Endothelial cell of umbilical vein (primary cell): ENCODE measurements at regions not wholly inside any gene's neighbourhood (a gene's known extent, or its start where the extent isn't known, plus 50 kb on each side); places are given as distances from the start of the nearest gene placed in this dataset.

Experiments used
- BruUV-seq: library from RNA; stranded (reverse); fragments of 400-500 nt; replicated peaks from 2 replicates; lab custom pipeline; 2021; lab: Mats Ljungman, UMichigan
- CTCF ChIA-PET: fragments of 300-600, 350-600 bp; sonication (Branson Sonifier 250); formaldehyde crosslinking; loops from one replicate; lab custom pipeline; 2021; ENCODE audit warnings: antibody characterized with exemption, inconsistent platforms; lab: Charles Lee
- POLR2A ChIA-PET: fragments of 300-600, 350-600 bp; sonication (Branson Sonifier 250); formaldehyde crosslinking; loops from one replicate; lab custom pipeline; 2021; ENCODE audit warnings: antibody characterized with exemption, inconsistent platforms; lab: Charles Lee
- DNase-seq: peaks from one replicate; pipeline ENCODE4 v3.0.0-alpha.2; 2011; ENCODE audit warnings: low read depth, low spot score
- FAIRE-seq: peaks from 2 replicates; lab custom pipeline; 2011; peaks lifted over from hg19 to GRCh38; lab: Jason Lieb, UNC
- H2AFZ ChIP-seq: 2 replicates; pipeline ENCODE4 v1.6.0; 2012; ENCODE audit warnings: low read depth, low read length, control low read depth, inconsistent platforms
- H3K27ac ChIP-seq: 2 replicates; pipeline ENCODE4 v1.5.1; 2011; ENCODE audit warnings: low read depth, mild to moderate bottlenecking, control low read depth, low read length, moderate library complexity; ENCODE audit not compliant: insufficient read depth
- H3K27me3 ChIP-seq, 2 experiments: 2 replicates each; pipeline versions ENCODE4 v1.6.0 to v1.6.1; 2011; ENCODE audit warnings: low read length in 2 of 2, mixed read lengths in 1 of 2; ENCODE audit not compliant: control insufficient read depth in 2 of 2, insufficient read depth in 2 of 2
- H3K36me3 ChIP-seq, 2 experiments: 2 replicates in 1 of 2; 3 replicates in 1 of 2; pipeline ENCODE4 v1.5.1; 2011; ENCODE audit warnings: low read length in 2 of 2, mild to moderate bottlenecking in 1 of 2, moderate library complexity in 1 of 2; ENCODE audit not compliant: control insufficient read depth in 2 of 2, insufficient read depth in 2 of 2; ENCODE audit errors: extremely low read depth in 1 of 2
- H3K4me1 ChIP-seq: 3 replicates; pipeline ENCODE4 v1.5.1; 2011; ENCODE audit warnings: mild to moderate bottlenecking, low read length; ENCODE audit not compliant: control insufficient read depth, insufficient read depth; ENCODE audit errors: extremely low read depth
- H3K4me2 ChIP-seq: 2 replicates; pipeline ENCODE4 v1.6.1; 2011; ENCODE audit warnings: low read length, control low read depth, mixed read lengths; ENCODE audit not compliant: insufficient read depth
- H3K4me3 ChIP-seq, 3 experiments: fragments of 200-600 bp in 1 of 3; sonication (generic), shearing (Covaris generic) in 1 of 3; replicated peaks in 1 of 3; 2 replicates each; pipeline ENCODE4 v1.5.1; 2011 to 2016; ENCODE audit warnings: control low read depth in 3 of 3, low read length in 3 of 3, mild to moderate bottlenecking in 2 of 3, inconsistent platforms in 1 of 3, low read depth in 1 of 3, moderate library complexity in 1 of 3; ENCODE audit not compliant: insufficient read depth in 1 of 3
- H3K79me2 ChIP-seq: 2 replicates; pipeline ENCODE4 v1.6.0; 2012; ENCODE audit warnings: low read length, inconsistent platforms; ENCODE audit not compliant: control insufficient read depth, insufficient read depth
- H3K9ac ChIP-seq: replicated peaks from 2 replicates; pipeline ENCODE3; 2011; ENCODE audit warnings: low read length, control low read depth; ENCODE audit not compliant: insufficient read depth; ENCODE audit errors: extremely low read depth
- H3K9me1 ChIP-seq: replicated peaks from 3 replicates; pipeline ENCODE4 v1.6.0; 2011; ENCODE audit warnings: mild to moderate bottlenecking, low read length; ENCODE audit not compliant: control insufficient read depth, insufficient read depth; ENCODE audit errors: extremely low read depth
- H3K9me3 ChIP-seq: replicated peaks from 2 replicates; pipeline ENCODE4 v1.5.1; 2012; ENCODE audit warnings: low read length, inconsistent platforms; ENCODE audit not compliant: control insufficient read depth, insufficient read depth
- H4K20me1 ChIP-seq: replicated peaks from 2 replicates; pipeline ENCODE3; 2011; ENCODE audit warnings: mild to moderate bottlenecking, low read length; ENCODE audit not compliant: control insufficient read depth, insufficient read depth; ENCODE audit errors: extremely low read depth
- CTCF ChIP-seq, 2 donors: IDR thresholded peaks; 1 replicate in 1 of 2; 2 replicates in 1 of 2; pipeline ENCODE4 v1.5.1; 2011; ENCODE audit warnings: low read length in 2 of 2, mild to moderate bottlenecking in 2 of 2, moderate library complexity in 2 of 2, control low read depth in 1 of 2, inconsistent platforms in 1 of 2, low read depth in 1 of 2; ENCODE audit not compliant: insufficient read depth in 1 of 2; ENCODE audit errors: extremely low read depth in 1 of 2
- EZH2 ChIP-seq: IDR thresholded peaks from 2 replicates; pipeline ENCODE4 v1.6.1; 2012; ENCODE audit warnings: borderline replicate concordance, low read depth, mild to moderate bottlenecking, moderate library complexity, low read length, inconsistent platforms; ENCODE audit not compliant: severe bottlenecking
- FOS ChIP-seq: IDR thresholded peaks from 2 replicates; pipeline ENCODE4 v1.6.1; 2011; ENCODE audit warnings: mild to moderate bottlenecking, low read length, moderate library complexity, borderline replicate concordance; ENCODE audit not compliant: insufficient read depth
- GATA2 ChIP-seq: IDR thresholded peaks from 2 replicates; pipeline ENCODE4 v1.7.0; 2011; ENCODE audit warnings: low read depth, mild to moderate bottlenecking, moderate library complexity, mixed read lengths, low read length; ENCODE audit not compliant: insufficient read length, insufficient read depth
- JUN ChIP-seq: IDR thresholded peaks from 2 replicates; pipeline ENCODE4 v1.6.1; 2011; ENCODE audit warnings: borderline replicate concordance, low read depth; ENCODE audit not compliant: insufficient read length, insufficient read depth
- MAX ChIP-seq: IDR thresholded peaks from 2 replicates; pipeline ENCODE4 v1.6.1; 2011; ENCODE audit not compliant: insufficient read depth, insufficient read length
- MYC ChIP-seq: IDR thresholded peaks from one replicate; pipeline ENCODE4 v1.6.1; 2011; ENCODE audit warnings: mild to moderate bottlenecking, low read depth, low read length
- POLR2A ChIP-seq: IDR thresholded peaks from 2 replicates; pipeline ENCODE4 v1.6.1; 2012; ENCODE audit warnings: low read depth, mild to moderate bottlenecking, control low read depth, low read length
- POLR2AphosphoS5 ChIP-seq: IDR thresholded peaks from 2 replicates; pipeline ENCODE4 v1.6.1; 2012; ENCODE audit warnings: low read depth, mild to moderate bottlenecking, control low read depth, low read length, moderate library complexity; ENCODE audit not compliant: insufficient read depth
- dilution Hi-C: fragments of 300-500 bp; cut with MboI; formaldehyde crosslinking; loops from one replicate; pipeline ENCODE4 v1.15.0; 2019; ENCODE audit warnings: low sequenced_read_pairs; ENCODE audit not compliant: extremely low pct_ligation_motif_present
- intact Hi-C: fragments of 100-400 bp; cut with micrococcal nuclease; formaldehyde crosslinking; loops from one replicate; pipeline ENCODE4 v1.10.0; 2022

- CTCF ChIA-PET, result no interaction called here
- Histone ChIP-seq H3K79me2 (no peaks in the 10 kb centered on the region), H2AFZ (no peak overlapping the region), H3K27me3 (no peaks in the 10 kb centered on the region), H4K20me1 (no peaks in the 10 kb centered on the region), H3K27ac (no peak overlapping the region), H3K9ac (no peak overlapping the region), H3K4me1 (no peaks in the 10 kb centered on the region), H3K4me2 (no peak overlapping the region), H3K36me3 (no peaks in the 10 kb centered on the region), H3K4me3 (no peak overlapping the region), H3K9me1 (no peaks in the 10 kb centered on the region), H3K9me3 (no peaks in the 10 kb centered on the region)
- dilution Hi-C loops, result no loop called here
- no TSS peak for BruUV-seq
- FAIRE-seq (no peak), DNase-seq (no peak)
- POLR2A ChIA-PET, result no interaction called here
- intact Hi-C loops, result no loop called here
- TF ChIP-seq POLR2A (no peak), POLR2AphosphoS5 (no peak), JUN (no peak), FOS (no peak), GATA2 (no peak), EZH2 (no peak), CTCF (IDR thresholded peaks at IDR 0.05; ENCODE audit: extremely low read depth in 1 of 2, insufficient read depth in 1 of 2, low read depth in 1 of 2, low read length in 2 of 2) (no peak), MYC (no peak), MAX (no peak)
These were observed 292.6 kb upstream of the MIR17HG start for GRCh38 chr13:91054902-91055301.
